ENCODE measurements at regions not wholly inside any gene's neighbourhood (a gene's known extent, or its start where the extent isn't known, plus 50 kb on each side); places are given as distances from the start of the nearest gene placed in this dataset.
"Not testable (repeated sequence)": the region's sequence is repeated elsewhere in the genome, so short reads cannot be mapped to it uniquely, and the experiment has no call there.

DNA sequence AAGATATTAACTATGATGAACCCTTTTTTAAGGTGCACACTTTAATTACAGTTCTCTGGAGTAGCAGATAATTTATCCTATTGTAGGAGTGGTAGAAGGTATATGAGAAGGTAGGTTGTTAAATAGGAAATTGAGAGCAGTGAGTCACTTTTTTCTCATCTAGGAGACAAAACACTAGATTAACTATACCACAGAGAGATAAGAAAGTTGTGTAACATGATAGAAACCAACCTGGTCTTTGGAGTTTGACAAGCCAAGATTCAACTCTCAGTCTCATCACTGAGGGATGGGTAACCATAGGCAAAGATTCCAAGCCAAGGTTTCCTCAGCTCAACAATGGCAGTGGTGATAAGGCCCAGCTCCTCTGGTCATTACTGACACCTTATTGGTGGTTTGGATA lies 104.0 kb downstream of the MAD2L1 start:
- no peaks in the 10 kb centered on the region for H3K9me3 ChIP-seq (ENCODE audit: severe bottlenecking)
- H3K36me3 ChIP-seq: no peaks in the 10 kb centered on the region
- no peaks in the 10 kb centered on the region for H3K27me3 ChIP-seq (ENCODE audit: insufficient read depth, low read depth, severe bottlenecking)
- H3K4me3 ChIP-seq (ENCODE audit: low read depth, low read length): no peak overlapping the region
- H3K27ac ChIP-seq: no peak overlapping the region
- DNase-seq: no peak
- TF ChIP-seq, protein P1, sequence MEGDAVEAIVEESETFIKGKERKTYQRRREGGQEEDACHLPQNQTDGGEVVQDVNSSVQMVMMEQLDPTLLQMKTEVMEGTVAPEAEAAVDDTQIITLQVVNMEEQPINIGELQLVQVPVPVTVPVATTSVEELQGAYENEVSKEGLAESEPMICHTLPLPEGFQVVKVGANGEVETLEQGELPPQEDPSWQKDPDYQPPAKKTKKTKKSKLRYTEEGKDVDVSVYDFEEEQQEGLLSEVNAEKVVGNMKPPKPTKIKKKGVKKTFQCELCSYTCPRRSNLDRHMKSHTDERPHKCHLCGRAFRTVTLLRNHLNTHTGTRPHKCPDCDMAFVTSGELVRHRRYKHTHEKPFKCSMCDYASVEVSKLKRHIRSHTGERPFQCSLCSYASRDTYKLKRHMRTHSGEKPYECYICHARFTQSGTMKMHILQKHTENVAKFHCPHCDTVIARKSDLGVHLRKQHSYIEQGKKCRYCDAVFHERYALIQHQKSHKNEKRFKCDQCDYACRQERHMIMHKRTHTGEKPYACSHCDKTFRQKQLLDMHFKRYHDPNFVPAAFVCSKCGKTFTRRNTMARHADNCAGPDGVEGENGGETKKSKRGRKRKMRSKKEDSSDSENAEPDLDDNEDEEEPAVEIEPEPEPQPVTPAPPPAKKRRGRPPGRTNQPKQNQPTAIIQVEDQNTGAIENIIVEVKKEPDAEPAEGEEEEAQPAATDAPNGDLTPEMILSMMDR (IDR thresholded peaks at IDR 0.05; ENCODE audit: low read depth, low read length): no peak

DNA sequence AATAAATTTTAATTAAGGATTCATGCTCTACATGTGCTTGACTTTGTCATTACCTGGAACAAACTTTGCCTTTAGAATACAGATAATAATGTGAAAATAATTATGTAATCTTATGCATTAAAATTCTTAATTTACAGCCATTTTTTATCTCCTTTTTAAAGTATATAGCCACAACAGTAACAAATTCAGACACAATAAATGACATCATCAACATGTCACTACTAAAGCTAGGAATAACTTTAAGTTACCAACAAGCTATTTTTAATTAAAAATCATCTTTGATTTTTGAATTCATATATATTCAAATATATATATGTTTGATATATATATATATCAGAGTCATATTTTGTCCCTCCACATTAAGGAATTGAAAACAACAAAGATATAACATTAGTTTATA lies 107.7 kb downstream of the MAD2L1 start:
- DNase-seq: no peak
- TF ChIP-seq, protein P1 (IDR thresholded peaks at IDR 0.05; ENCODE audit: low read depth, low read length): no peak

DNA sequence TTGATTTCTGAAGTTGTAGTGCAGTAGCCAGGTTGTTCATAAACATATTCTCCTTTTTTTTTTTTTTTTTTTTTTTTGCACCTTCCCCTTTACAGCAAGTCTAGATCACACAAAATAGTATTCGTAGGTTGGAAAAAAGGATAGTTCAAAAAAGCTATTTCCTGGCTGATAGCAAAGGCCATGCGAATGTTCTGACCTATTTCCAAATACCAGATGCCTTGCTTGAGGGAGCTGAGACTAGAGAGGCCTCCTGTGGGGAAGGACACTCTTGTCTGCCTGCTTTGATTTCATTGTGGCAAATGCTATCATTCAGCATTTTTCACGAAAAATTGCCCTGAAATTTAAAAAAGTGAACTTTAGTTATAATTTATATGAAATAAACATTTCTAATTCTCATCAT lies 111.4 kb downstream of the MAD2L1 start:
- DNase-seq: no peak
- H3K9me3 ChIP-seq (ENCODE audit: severe bottlenecking): no peaks in the 10 kb centered on the region
- no peaks in the 10 kb centered on the region for H3K27me3 ChIP-seq (ENCODE audit: insufficient read depth, low read depth, severe bottlenecking)
- no peak overlapping the region for H3K4me3 ChIP-seq (ENCODE audit: low read depth, low read length)
- no peak overlapping the region for H3K27ac ChIP-seq
- H3K36me3 ChIP-seq: no peaks in the 10 kb centered on the region
- TF ChIP-seq, protein P1 (IDR thresholded peaks at IDR 0.05; ENCODE audit: low read depth, low read length): no peak

More for the DNA sequence above, 107.7 kb downstream of the MAD2L1 start:
- H3K27me3 ChIP-seq (ENCODE audit: insufficient read depth, low read depth, severe bottlenecking): no peaks in the 10 kb centered on the region
- no peak overlapping the region for H3K4me3 ChIP-seq (ENCODE audit: low read depth, low read length)
- no peaks in the 10 kb centered on the region for H3K9me3 ChIP-seq (ENCODE audit: severe bottlenecking)
- no peak overlapping the region for H3K27ac ChIP-seq
- no peaks in the 10 kb centered on the region for H3K36me3 ChIP-seq

DNA sequence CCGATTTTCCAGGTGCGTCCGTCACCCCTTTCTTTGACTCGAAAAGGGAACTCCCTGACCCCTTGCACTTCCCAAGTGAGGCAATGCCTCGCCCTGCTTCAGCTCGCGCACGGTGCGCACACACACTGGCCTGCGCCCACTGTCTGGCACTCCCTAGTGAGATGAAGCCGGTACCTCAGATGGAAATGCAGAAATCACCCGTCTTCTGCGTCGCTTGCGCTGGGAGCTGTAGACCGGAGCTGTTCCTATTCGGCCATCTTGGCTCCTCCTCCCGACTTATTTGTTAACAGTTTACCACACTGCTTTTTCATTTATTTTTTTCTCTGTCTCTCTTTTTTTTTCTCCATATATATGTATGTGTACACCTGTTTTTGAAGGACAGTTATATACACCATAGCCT lies 112.2 kb downstream of the MAD2L1 start:
- DNase-seq; H3K4me3 ChIP-seq (ENCODE audit: low read depth, low read length); H3K27ac ChIP-seq; H3K27me3 ChIP-seq (ENCODE audit: insufficient read depth, low read depth, severe bottlenecking); H3K36me3 ChIP-seq; H3K9me3 ChIP-seq (ENCODE audit: severe bottlenecking): not testable (repeated sequence)

DNA sequence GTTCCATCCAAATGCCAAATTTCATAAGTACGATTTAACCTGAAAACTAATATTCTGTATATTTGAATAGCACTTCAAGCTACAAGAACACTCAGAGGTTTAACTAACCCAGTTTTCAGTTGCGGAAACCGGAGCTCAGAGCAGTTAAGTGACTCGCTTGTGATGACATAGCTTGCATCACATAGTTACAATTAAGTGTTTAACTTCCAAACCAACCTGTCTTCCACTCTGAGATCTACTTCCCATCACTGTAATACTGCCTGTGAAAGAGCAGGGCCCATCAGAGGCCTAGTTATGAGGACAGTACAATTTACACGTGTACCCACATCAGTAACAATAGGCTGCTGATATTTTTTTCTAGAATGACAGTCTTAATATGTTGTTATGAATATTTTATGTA lies 120.3 kb downstream of the MAD2L1 start:
- no peaks in the 10 kb centered on the region for H3K36me3 ChIP-seq
- no peaks in the 10 kb centered on the region for H3K27me3 ChIP-seq (ENCODE audit: insufficient read depth, low read depth, severe bottlenecking)
- H3K4me3 ChIP-seq (ENCODE audit: low read depth, low read length): no peak overlapping the region
- TF ChIP-seq, protein P1 (IDR thresholded peaks at IDR 0.05; ENCODE audit: low read depth, low read length): no peak
- DNase-seq: no peak
- H3K9me3 ChIP-seq (ENCODE audit: severe bottlenecking): no peaks in the 10 kb centered on the region
- no peak overlapping the region for H3K27ac ChIP-seq

DNA sequence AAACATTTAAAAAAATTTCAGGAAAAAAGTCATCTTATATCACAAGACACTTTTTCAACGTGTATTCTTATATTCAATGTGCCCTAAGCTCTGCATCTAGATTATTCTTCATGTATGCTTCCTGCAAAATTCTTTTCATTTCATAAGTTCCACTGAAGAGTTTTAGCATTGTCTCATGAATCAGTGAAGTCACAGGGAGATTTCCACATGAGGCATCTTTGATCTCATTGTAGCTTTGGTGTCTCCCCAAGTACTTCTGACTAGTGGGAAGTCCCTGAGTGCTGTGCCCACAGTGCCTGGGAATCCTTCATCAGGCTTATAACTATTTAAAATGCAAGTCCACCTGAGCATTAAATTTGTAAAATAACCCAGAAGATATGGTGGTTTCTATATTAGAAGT lies 123.8 kb downstream of the MAD2L1 start:
- Histone ChIP-seq H3K36me3 (no peaks in the 10 kb centered on the region), H3K27ac (no peak overlapping the region), H3K9me3 (ENCODE audit: severe bottlenecking) (no peaks in the 10 kb centered on the region), H3K27me3 (ENCODE audit: insufficient read depth, low read depth, severe bottlenecking) (no peaks in the 10 kb centered on the region), H3K4me3 (ENCODE audit: low read depth, low read length) (no peak overlapping the region)
- TF ChIP-seq, protein P1 (IDR thresholded peaks at IDR 0.05; ENCODE audit: low read depth, low read length): no peak
- no peak for DNase-seq

All from WERI-Rb-1 (cell line).